ENCODE measurements at regions not wholly inside any gene's neighbourhood (a gene's known extent, or its start where the extent isn't known, plus 50 kb on each side); places are given as distances from the start of the nearest gene placed in this dataset.

DNA sequence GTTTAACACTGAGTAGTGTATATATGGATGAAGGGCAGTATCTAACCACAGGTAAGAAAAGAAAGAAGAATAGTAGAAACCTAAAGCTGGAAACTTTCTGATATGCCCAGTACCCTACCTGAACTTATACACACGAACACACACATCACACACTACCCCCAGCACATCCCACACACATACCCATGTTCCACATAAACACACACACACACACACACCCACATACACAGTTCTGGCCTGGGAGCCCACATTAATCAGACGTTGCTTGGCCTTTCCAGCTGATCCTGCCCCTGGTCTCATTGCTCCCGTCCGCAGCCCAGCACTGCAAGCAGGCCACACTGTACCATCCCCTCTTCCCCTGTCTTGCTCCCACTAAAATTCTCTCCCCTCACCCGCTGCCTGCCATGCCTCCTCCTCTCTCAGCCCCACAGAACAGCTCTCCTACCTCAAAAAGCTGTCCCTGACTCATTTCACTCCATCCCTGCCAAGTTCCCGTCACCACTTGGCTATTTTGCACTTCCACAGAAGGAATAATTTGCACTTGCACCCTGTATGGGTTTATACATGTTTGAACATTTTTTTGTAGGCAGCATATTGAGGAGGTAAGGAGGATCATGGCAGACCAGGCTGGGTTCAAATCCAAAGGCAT lies 185.8 kb upstream of the PPP2R3A start:
- no peaks in the 10 kb centered on the region for H3K36me3 ChIP-seq (ENCODE audit: insufficient read depth, low read length)
- TF ChIP-seq EZH2phosphoT487 (IDR thresholded peaks at IDR 0.05; ENCODE audit: borderline replicate concordance): no peak
- TF ChIP-seq, protein P1, sequence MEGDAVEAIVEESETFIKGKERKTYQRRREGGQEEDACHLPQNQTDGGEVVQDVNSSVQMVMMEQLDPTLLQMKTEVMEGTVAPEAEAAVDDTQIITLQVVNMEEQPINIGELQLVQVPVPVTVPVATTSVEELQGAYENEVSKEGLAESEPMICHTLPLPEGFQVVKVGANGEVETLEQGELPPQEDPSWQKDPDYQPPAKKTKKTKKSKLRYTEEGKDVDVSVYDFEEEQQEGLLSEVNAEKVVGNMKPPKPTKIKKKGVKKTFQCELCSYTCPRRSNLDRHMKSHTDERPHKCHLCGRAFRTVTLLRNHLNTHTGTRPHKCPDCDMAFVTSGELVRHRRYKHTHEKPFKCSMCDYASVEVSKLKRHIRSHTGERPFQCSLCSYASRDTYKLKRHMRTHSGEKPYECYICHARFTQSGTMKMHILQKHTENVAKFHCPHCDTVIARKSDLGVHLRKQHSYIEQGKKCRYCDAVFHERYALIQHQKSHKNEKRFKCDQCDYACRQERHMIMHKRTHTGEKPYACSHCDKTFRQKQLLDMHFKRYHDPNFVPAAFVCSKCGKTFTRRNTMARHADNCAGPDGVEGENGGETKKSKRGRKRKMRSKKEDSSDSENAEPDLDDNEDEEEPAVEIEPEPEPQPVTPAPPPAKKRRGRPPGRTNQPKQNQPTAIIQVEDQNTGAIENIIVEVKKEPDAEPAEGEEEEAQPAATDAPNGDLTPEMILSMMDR (conservative IDR thresholded peaks at IDR 0.05; ENCODE audit: low read length): no peak
- no peak overlapping the region for H2AFZ ChIP-seq (ENCODE audit: low read length)
- no peak overlapping the region for H3K4me3 ChIP-seq (ENCODE audit: low read length, poor library complexity, severe bottlenecking)
- no peaks in the 10 kb centered on the region; the same call in 1 of the 2 replicates for H3K9me3 ChIP-seq (ENCODE audit: insufficient read depth, low read depth, low read length)
- H3K27me3 ChIP-seq (ENCODE audit: insufficient read depth, low read length, poor library complexity, severe bottlenecking): no peaks in the 10 kb centered on the region
- no peak overlapping the region for H3K4me2 ChIP-seq (ENCODE audit: low read depth, low read length, poor library complexity, severe bottlenecking)
- H4K20me1 ChIP-seq (ENCODE audit: insufficient read depth, low read length, poor library complexity, severe bottlenecking): no peaks in the 10 kb centered on the region
- H3K4me1 ChIP-seq (ENCODE audit: insufficient read depth, low read length, poor library complexity, severe bottlenecking): no peaks in the 10 kb centered on the region
- H3K79me2 ChIP-seq (ENCODE audit: insufficient read depth, low read length): no peaks in the 10 kb centered on the region
- no peaks in the 10 kb centered on the region for H3K9me2 ChIP-seq (replicated peaks; ENCODE audit: low read depth, low read length)
- no peaks in the 10 kb centered on the region for H3F3A ChIP-seq (ENCODE audit: low read depth)
- H3K9ac ChIP-seq (ENCODE audit: low read depth, low read length, poor library complexity, severe bottlenecking): no peak overlapping the region

DNA sequence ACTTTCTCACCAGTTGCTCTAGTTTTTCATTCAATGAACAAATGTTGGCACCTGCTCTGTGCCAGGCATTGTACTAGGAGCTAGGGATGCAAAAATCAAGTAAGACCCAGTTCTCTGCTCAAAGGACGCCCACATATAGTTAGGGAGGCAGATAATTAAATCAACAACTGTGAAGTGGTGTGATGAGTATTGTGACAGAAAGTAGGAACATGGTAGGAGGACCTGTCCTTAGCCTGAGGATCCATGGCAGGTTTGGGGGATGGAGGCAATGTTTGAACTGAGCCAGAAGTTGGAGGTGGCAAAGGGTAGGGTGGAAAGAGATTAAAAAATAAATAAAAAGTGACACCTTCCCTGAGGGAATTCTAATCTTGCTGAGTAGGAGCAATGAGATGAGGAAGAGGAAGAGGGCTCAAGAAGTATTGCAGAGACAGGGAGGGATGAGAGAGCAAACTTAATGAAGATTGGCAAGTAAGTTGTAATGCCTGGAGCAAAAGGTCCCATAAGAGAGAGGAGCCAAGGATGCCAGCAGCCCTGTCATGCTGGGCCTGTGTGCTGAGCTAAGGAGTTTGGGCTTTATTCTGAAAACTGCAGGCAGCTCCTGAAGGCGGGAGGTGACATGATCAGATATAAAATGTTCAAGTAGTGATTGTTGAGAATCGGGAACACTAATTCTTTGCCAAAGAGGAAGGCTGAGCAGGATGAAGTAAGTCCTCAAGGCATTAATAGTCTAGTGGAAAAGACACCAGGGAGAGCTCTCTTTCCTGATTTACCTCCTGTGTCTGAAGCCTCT lies 184.3 kb upstream of the PPP2R3A start:
- no peaks in the 10 kb centered on the region for H3F3A ChIP-seq (ENCODE audit: low read depth)
- TF ChIP-seq EZH2phosphoT487 (IDR thresholded peaks at IDR 0.05; ENCODE audit: borderline replicate concordance): no peak
- TF ChIP-seq, protein P1 (conservative IDR thresholded peaks at IDR 0.05; ENCODE audit: low read length): no peak
- no peaks in the 10 kb centered on the region for H3K4me1 ChIP-seq (ENCODE audit: insufficient read depth, low read length, poor library complexity, severe bottlenecking)
- no peaks in the 10 kb centered on the region for H3K36me3 ChIP-seq (ENCODE audit: insufficient read depth, low read length)
- no peaks in the 10 kb centered on the region for H4K20me1 ChIP-seq (ENCODE audit: insufficient read depth, low read length, poor library complexity, severe bottlenecking)
- no peaks in the 10 kb centered on the region for H3K79me2 ChIP-seq (ENCODE audit: insufficient read depth, low read length)
- H3K9me2 ChIP-seq (replicated peaks; ENCODE audit: low read depth, low read length): no peaks in the 10 kb centered on the region
- H2AFZ ChIP-seq (ENCODE audit: low read length): no peak overlapping the region
- H3K9ac ChIP-seq (ENCODE audit: low read depth, low read length, poor library complexity, severe bottlenecking): no peak overlapping the region
- H3K27me3 ChIP-seq (ENCODE audit: insufficient read depth, low read length, poor library complexity, severe bottlenecking): no peaks in the 10 kb centered on the region
- H3K9me3 ChIP-seq (ENCODE audit: insufficient read depth, low read depth, low read length): no peaks in the 10 kb centered on the region; the same call in 1 of the 2 replicates
- H3K4me3 ChIP-seq (ENCODE audit: low read length, poor library complexity, severe bottlenecking): no peak overlapping the region
- no peak overlapping the region for H3K4me2 ChIP-seq (ENCODE audit: low read depth, low read length, poor library complexity, severe bottlenecking)

DNA sequence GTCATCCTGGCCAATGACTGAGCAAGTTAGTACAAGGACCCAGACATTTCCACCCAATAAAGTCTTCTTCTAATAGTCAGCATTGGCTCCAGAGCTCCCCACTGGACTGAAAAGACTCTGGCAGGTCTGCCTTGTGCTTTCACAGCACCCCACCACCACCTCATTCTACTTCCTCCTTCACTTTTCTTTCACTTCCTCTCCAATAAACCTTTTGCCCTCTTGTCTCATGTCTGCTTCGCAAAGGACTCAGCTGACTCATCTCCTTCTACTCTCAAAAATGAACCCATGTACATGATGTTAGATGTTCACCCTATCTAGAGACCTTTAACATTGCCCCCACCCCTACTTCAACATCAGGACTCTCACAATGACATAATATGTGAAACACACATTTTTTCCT lies 181.0 kb upstream of the PPP2R3A start:
- no peak overlapping the region for H3K4me3 ChIP-seq (ENCODE audit: low read length, poor library complexity, severe bottlenecking)
- no peaks in the 10 kb centered on the region for H3K9me2 ChIP-seq (replicated peaks; ENCODE audit: low read depth, low read length)
- H3K9me3 ChIP-seq (ENCODE audit: insufficient read depth, low read depth, low read length): no peaks in the 10 kb centered on the region; the same call in 1 of the 2 replicates
- H3K79me2 ChIP-seq (ENCODE audit: insufficient read depth, low read length): no peaks in the 10 kb centered on the region
- no peaks in the 10 kb centered on the region for H3K27me3 ChIP-seq (ENCODE audit: insufficient read depth, low read length, poor library complexity, severe bottlenecking)
- H3K4me1 ChIP-seq (ENCODE audit: insufficient read depth, low read length, poor library complexity, severe bottlenecking): no peaks in the 10 kb centered on the region
- no peak overlapping the region for H3K9ac ChIP-seq (ENCODE audit: low read depth, low read length, poor library complexity, severe bottlenecking)
- H3F3A ChIP-seq (ENCODE audit: low read depth): no peaks in the 10 kb centered on the region
- no peak overlapping the region for H2AFZ ChIP-seq (ENCODE audit: low read length)
- H3K36me3 ChIP-seq (ENCODE audit: insufficient read depth, low read length): no peaks in the 10 kb centered on the region
- TF ChIP-seq, protein P1 (conservative IDR thresholded peaks at IDR 0.05; ENCODE audit: low read length): no peak
- H4K20me1 ChIP-seq (ENCODE audit: insufficient read depth, low read length, poor library complexity, severe bottlenecking): no peaks in the 10 kb centered on the region
- no peak overlapping the region for H3K4me2 ChIP-seq (ENCODE audit: low read depth, low read length, poor library complexity, severe bottlenecking)

All from Loucy (cell line).